ENCODE measurements at regions not wholly inside any gene's neighbourhood (a gene's known extent, or its start where the extent isn't known, plus 50 kb on each side); places are given as distances from the start of the nearest gene placed in this dataset.

- TF ChIP-seq TAF1 (IDR thresholded peaks at IDR 0.05; ENCODE audit: low read depth) (no peak), CTCF (IDR thresholded peaks at IDR 0.05; ENCODE audit: poor library complexity, severe bottlenecking) (no peak)
Measured at GRCh38 chr4:57234252-57234775, 124.1 kb upstream of the IGFBP7 start.
